RWPE2 (cell line): ENCODE measurements at regions not wholly inside any gene's neighbourhood (a gene's known extent, or its start where the extent isn't known, plus 50 kb on each side); places are given as distances from the start of the nearest gene placed in this dataset.

Experiments
- ATAC-seq: fragments of 200-7000 bp; cut with Tn5 transposase; 3 replicates; pipeline ENCODE4 v1.9.1; 2021; ENCODE audit warnings: low read depth
- DNase-seq: peaks from one replicate; pipeline ENCODE4 v3.0.0-alpha.2; 2020; ENCODE audit warnings: low spot score
- H3K27ac ChIP-seq: fragments of 450-650 bp; 2 replicates; pipeline ENCODE4 v1.5.1; 2017; ENCODE audit warnings: mild to moderate bottlenecking; ENCODE audit not compliant: poor library complexity, severe bottlenecking
- H3K27me3 ChIP-seq: fragments of 250-450 bp; sonication (Bioruptor Pico); 2 replicates; pipeline ENCODE4 v1.5.1; 2021; ENCODE audit warnings: mild to moderate bottlenecking, moderate library complexity; ENCODE audit not compliant: insufficient read depth, poor library complexity, severe bottlenecking
- H3K36me3 ChIP-seq: fragments of 250-450 bp; sonication (Bioruptor Pico); 2 replicates; pipeline ENCODE4 v1.5.1; 2020; ENCODE audit warnings: low read depth, mild to moderate bottlenecking, moderate library complexity
- H3K4me1 ChIP-seq: fragments of 250-450 bp; sonication (Bioruptor Pico); 2 replicates; pipeline ENCODE4 v1.5.1; 2021; ENCODE audit warnings: mild to moderate bottlenecking, moderate library complexity; ENCODE audit not compliant: insufficient read depth, poor library complexity, severe bottlenecking
- H3K4me3 ChIP-seq: fragments of 250-450 bp; sonication (Bioruptor Pico); 2 replicates; pipeline ENCODE4 v1.5.1; 2021; ENCODE audit warnings: mild to moderate bottlenecking, moderate library complexity; ENCODE audit not compliant: severe bottlenecking
- H3K9me3 ChIP-seq: fragments of 250-450 bp; sonication (Bioruptor Pico); 2 replicates; pipeline ENCODE4 v1.5.1; 2021; ENCODE audit warnings: mild to moderate bottlenecking, moderate library complexity; ENCODE audit not compliant: severe bottlenecking
- CTCF ChIP-seq: fragments of 450-650 bp; IDR thresholded peaks from one replicate; pipeline ENCODE4 v1.5.1; 2017; ENCODE audit warnings: mild to moderate bottlenecking, moderate library complexity; ENCODE audit not compliant: poor library complexity, severe bottlenecking

- no peak for ATAC-seq
- TF ChIP-seq CTCF, result no peak
- Histone ChIP-seq H3K9me3 (no peaks in the 10 kb centered on the region), H3K4me1 (no peaks in the 10 kb centered on the region), H3K27me3 (no peaks in the 10 kb centered on the region), H3K27ac (no peak overlapping the region), H3K4me3 (no peak overlapping the region), H3K36me3 (no peaks in the 10 kb centered on the region)
- DNase-seq, result no peak
Observed at GRCh38 chr2:52857722-52858121, 909.9 kb upstream of the CHAC2 start.

GRCh38 chr2:52852006-52852405 is 915.6 kb upstream of the CHAC2 start:
- Histone ChIP-seq H3K27ac (no peak overlapping the region), H3K4me3 (no peak overlapping the region), H3K9me3 (no peaks in the 10 kb centered on the region), H3K27me3 (no peaks in the 10 kb centered on the region), H3K36me3 (no peaks in the 10 kb centered on the region), H3K4me1 (no peaks in the 10 kb centered on the region)
- no peak for ATAC-seq
- no peak for DNase-seq
- TF ChIP-seq CTCF, result no peak

- H3K9me3 ChIP-seq, result no peaks in the 10 kb centered on the region
- H3K27me3 ChIP-seq, result no peaks in the 10 kb centered on the region
- ATAC-seq (no peak), DNase-seq (no peak)
- no peak overlapping the region for H3K27ac ChIP-seq
- H3K36me3 ChIP-seq, result no peaks in the 10 kb centered on the region
- no peaks in the 10 kb centered on the region for H3K4me1 ChIP-seq
- H3K4me3 ChIP-seq, result no peak overlapping the region
- no peak for TF ChIP-seq CTCF
Observed at GRCh38 chr2:52844701-52845423, 922.7 kb upstream of the CHAC2 start.

- Histone ChIP-seq H3K36me3 (no peaks in the 10 kb centered on the region), H3K9me3 (no peaks in the 10 kb centered on the region), H3K27me3 (no peaks in the 10 kb centered on the region), H3K27ac (no peak overlapping the region), H3K4me3 (no peak overlapping the region), H3K4me1 (no peaks in the 10 kb centered on the region)
- no peak for TF ChIP-seq CTCF
- no peak for DNase-seq
- no peak for ATAC-seq
Observed at GRCh38 chr2:52835909-52836308, 931.7 kb upstream of the CHAC2 start.

- ATAC-seq (no peak), DNase-seq (no peak)
- TF ChIP-seq CTCF, result no peak
- H3K36me3 ChIP-seq, result no peaks in the 10 kb centered on the region
- H3K4me3 ChIP-seq, result no peak overlapping the region
- H3K27ac ChIP-seq, result no peak overlapping the region
- no peaks in the 10 kb centered on the region for H3K9me3 ChIP-seq
- no peaks in the 10 kb centered on the region for H3K27me3 ChIP-seq
- H3K4me1 ChIP-seq, result no peaks in the 10 kb centered on the region
Observed at GRCh38 chr2:52831216-52831615, 936.4 kb upstream of the CHAC2 start.
